B cell (primary cell): ENCODE measurements at regions not wholly inside any gene's neighbourhood (a gene's known extent, or its start where the extent isn't known, plus 50 kb on each side); places are given as distances from the start of the nearest gene placed in this dataset.

ENCODE experiments used
- ATAC-seq: fragments of 200-7000 bp; cut with Tn5 transposase; one replicate; pipeline ENCODE4 v1.10.0; 2021; ENCODE audit warnings: low read depth, mild to moderate bottlenecking, moderate number of reproducible peaks, moderate library complexity
- CTCF ChIA-PET: fragments of 350-600 bp; sonication (Branson Sonifier 250); formaldehyde crosslinking; loops from one replicate; lab custom pipeline; 2021; ENCODE audit warnings: antibody characterized with exemption, inconsistent platforms; lab: Charles Lee
- POLR2A ChIA-PET: fragments of 350-600 bp; sonication (Branson Sonifier 250); formaldehyde crosslinking; loops from one replicate; lab custom pipeline; 2021; ENCODE audit warnings: antibody characterized with exemption; lab: Charles Lee
- DNase-seq: peaks from one replicate; pipeline ENCODE4 v3.0.0; 2013
- H2AFZ ChIP-seq: 2 replicates; pipeline ENCODE4 v1.6.1; 2012; ENCODE audit warnings: mild to moderate bottlenecking, low read depth, low read length; ENCODE audit not compliant: insufficient read depth, poor library complexity, severe bottlenecking
- H3K27ac ChIP-seq, 2 donors: 1 replicate in 1 of 2; 2 replicates in 1 of 2; pipeline ENCODE4 v1.5.1; 2012 to 2013; ENCODE audit warnings: low read length in 2 of 2, mild to moderate bottlenecking in 2 of 2, moderate library complexity in 1 of 2
- H3K27me3 ChIP-seq, 4 experiments: fragments of 200-600 bp in 1 of 4; sonication (generic) in 1 of 4; replicated peaks in 1 of 4; 1 replicate in 2 of 4; 2 replicates in 2 of 4; pipeline versions ENCODE4 v1.6.1 to v1.7.0; 2013 to 2016; ENCODE audit warnings: low read length in 3 of 4, mild to moderate bottlenecking in 2 of 4, mixed read lengths in 1 of 4, moderate library complexity in 1 of 4; ENCODE audit not compliant: insufficient read depth in 4 of 4, control insufficient read depth in 3 of 4; ENCODE audit errors: control extremely low read depth in 1 of 4
- H3K36me3 ChIP-seq, 2 experiments: replicated peaks in 1 of 2; 1 replicate in 1 of 2; 2 replicates in 1 of 2; pipeline versions ENCODE4 v1.6.1 to v1.7.1; 2013; ENCODE audit warnings: low read length in 1 of 2; ENCODE audit not compliant: insufficient read depth in 2 of 2, control insufficient read depth in 1 of 2; ENCODE audit errors: control extremely low read depth in 1 of 2, extremely low read depth in 1 of 2
- H3K4me1 ChIP-seq, 2 donors: fragments of 200-600 bp in 1 of 2; sonication (generic) in 1 of 2; 1 replicate in 1 of 2; 2 replicates in 1 of 2; pipeline versions ENCODE4 v1.5.1 to v1.6.1; 2013 to 2017; ENCODE audit warnings: low read length in 2 of 2; ENCODE audit not compliant: control insufficient read depth in 2 of 2, insufficient read depth in 2 of 2
- H3K4me2 ChIP-seq: replicated peaks from 2 replicates; pipeline ENCODE3; 2012; ENCODE audit warnings: mild to moderate bottlenecking, low read depth, low read length; ENCODE audit not compliant: poor library complexity, severe bottlenecking
- H3K4me3 ChIP-seq, 5 experiments: fragments of 200-600 bp in 1 of 5; sonication (generic) in 1 of 5; 1 replicate in 3 of 5; 2 replicates in 2 of 5; pipeline versions ENCODE4 v1.5.1 to v1.7.0; 2011 to 2016; ENCODE audit warnings: low read length in 4 of 5, mild to moderate bottlenecking in 4 of 5, low read depth in 2 of 5, control low read depth in 1 of 5, moderate library complexity in 1 of 5; ENCODE audit not compliant: insufficient read depth in 1 of 5; ENCODE audit errors: control extremely low read depth in 1 of 5, extremely low read depth in 1 of 5
- H3K79me2 ChIP-seq: fragments of 200-600 bp; sonication (generic); one replicate; pipeline ENCODE4 v1.6.0; 2016; ENCODE audit warnings: low read length; ENCODE audit not compliant: control insufficient read depth, insufficient read depth
- H3K9ac ChIP-seq: fragments of 200-600 bp; sonication (generic); 2 replicates; pipeline ENCODE4 v1.6.1; 2017; ENCODE audit warnings: mild to moderate bottlenecking, low read length, moderate library complexity
- H3K9me3 ChIP-seq, 3 donors: one replicate each; pipeline versions ENCODE4 v1.6.1 to v1.7.1; 2013; ENCODE audit warnings: low read length in 2 of 3; ENCODE audit not compliant: control insufficient read depth in 2 of 3, insufficient read depth in 1 of 3; ENCODE audit errors: control extremely low read depth in 1 of 3
- H4K20me1 ChIP-seq: 2 replicates; pipeline ENCODE4 v1.6.0; 2012; ENCODE audit warnings: mild to moderate bottlenecking, low read length; ENCODE audit not compliant: insufficient read depth, control insufficient read depth, poor library complexity, severe bottlenecking
- H3K27ac Mint-ChIP-seq: one replicate; pipeline ENCODE4 v1.8.0; 2021; ENCODE audit warnings: mixed read lengths
- H3K27me3 Mint-ChIP-seq: one replicate; pipeline ENCODE4 v1.8.0; 2021; ENCODE audit warnings: mixed read lengths
- H3K4me1 Mint-ChIP-seq: one replicate; pipeline ENCODE4 v1.8.0; 2021; ENCODE audit warnings: mixed read lengths
- H3K4me3 Mint-ChIP-seq: one replicate; pipeline ENCODE4 v1.8.0; 2021; ENCODE audit warnings: mixed read lengths
- H3K9me3 Mint-ChIP-seq: one replicate; pipeline ENCODE4 v1.8.0; 2022; ENCODE audit warnings: mixed read lengths; ENCODE audit not compliant: insufficient read depth
- CTCF ChIP-seq: fragments of 200-600 bp; IDR thresholded peaks from one replicate; pipeline ENCODE4 v1.8.0; 2022; ENCODE audit warnings: antibody characterized with exemption, mild to moderate bottlenecking
- EZH2 ChIP-seq: IDR thresholded peaks from 2 replicates; pipeline ENCODE4 v1.6.1; 2012; ENCODE audit warnings: borderline replicate concordance, low read depth, mild to moderate bottlenecking, moderate library complexity, low read length; ENCODE audit not compliant: insufficient read depth, poor library complexity, severe bottlenecking
- WGBS: methylation state at CpG from one replicate; pipeline ENCODE4 v1.1.5; 2013; ENCODE audit warnings: missing lambda C conversion rate; ENCODE audit not compliant: insufficient coverage; 5-methylcytosine and 5-hydroxymethylcytosine counted together
- intact Hi-C: fragments of 100-400 bp; cut with micrococcal nuclease; formaldehyde crosslinking; loops from one replicate; pipeline ENCODE4 v1.10.0; 2022

GRCh38 chr15:66994927-66995656 lies 70.3 kb upstream of the SMAD3 start:
- H3K4me1 Mint-ChIP-seq, result peaks cover 6% of the 10 kb centered on the region
- no peak overlapping the region for H3K4me3 Mint-ChIP-seq
- no peak overlapping the region for H3K27ac ChIP-seq
- peaks cover 2% of the 10 kb centered on the region for H3K9me3 Mint-ChIP-seq
- H3K27me3 Mint-ChIP-seq, result no peaks in the 10 kb centered on the region
- no peaks in the 10 kb centered on the region for H3K79me2 ChIP-seq
- no peak overlapping the region for H3K27ac Mint-ChIP-seq
- POLR2A ChIA-PET, result interaction anchor here (0.7 kb wide), 1 partner anchor 10 kb away, joined by 5 read pairs; no protein-coding TSS in a partner anchor
- no peaks in the 10 kb centered on the region for H3K27me3 ChIP-seq
- peaks cover 0 to 2% (median 0%) of the 10 kb centered on the region in 3 donors for H3K9me3 ChIP-seq
- ATAC-seq (no peak), DNase-seq (no peak)
- no peak overlapping the region for H2AFZ ChIP-seq
- intact Hi-C loops, result no loop called here
- TF ChIP-seq EZH2 (no peak), CTCF (no peak)
- no peaks in the 10 kb centered on the region for H4K20me1 ChIP-seq
- H3K9ac ChIP-seq, result no peak overlapping the region
- CTCF ChIA-PET, result interaction anchor here (0.6 to 0.7 kb wide), 2 partner anchors 8 to 18 kb away, joined by 3 read pairs; no protein-coding TSS in a partner anchor
- no peak overlapping the region for H3K4me3 ChIP-seq
- peaks cover 0 to 4% of the 10 kb centered on the region in 2 donors for H3K4me1 ChIP-seq
- H3K36me3 ChIP-seq, result no peaks in the 10 kb centered on the region
- no peak overlapping the region for H3K4me2 ChIP-seq
- 82% methylated on average over 6 of the region's 7 CpGs for WGBS

- Histone ChIP-seq H3K4me3 (no peak overlapping the region), H2AFZ (no peak overlapping the region), H3K36me3 (no peaks in the 10 kb centered on the region), H4K20me1 (no peaks in the 10 kb centered on the region), H3K4me1 (peaks cover 0 to 4% of the 10 kb centered on the region in 2 donors), H3K79me2 (no peaks in the 10 kb centered on the region), H3K27ac (no peak overlapping the region), H3K27me3 (no peaks in the 10 kb centered on the region), H3K9ac (no peak overlapping the region), H3K9me3 (peaks cover 0 to 2% (median 0%) of the 10 kb centered on the region in 3 donors), H3K4me2 (no peak overlapping the region)
- intact Hi-C loops, result no loop called here
- peaks cover 6% of the 10 kb centered on the region for H3K4me1 Mint-ChIP-seq
- no peak for TF ChIP-seq EZH2
- no peak for DNase-seq
- H3K9me3 Mint-ChIP-seq, result peaks cover 2% of the 10 kb centered on the region
- no peak for ATAC-seq
- ChIA-PET CTCF (no interaction called here), POLR2A (no interaction called here)
- whole genome bisulfite sequencing, result no CpG with 5 or more reads among the region's 2 CpGs
- H3K27ac Mint-ChIP-seq, result no peak overlapping the region
- H3K27me3 Mint-ChIP-seq, result no peaks in the 10 kb centered on the region
- no peak overlapping the region for H3K4me3 Mint-ChIP-seq
These were observed 69.3 kb upstream of the SMAD3 start for GRCh38 chr15:66996094-66996493.
